ENCODE measurements at regions not wholly inside any gene's neighbourhood (a gene's known extent, or its start where the extent isn't known, plus 50 kb on each side); places are given as distances from the start of the nearest gene placed in this dataset.

DNA sequence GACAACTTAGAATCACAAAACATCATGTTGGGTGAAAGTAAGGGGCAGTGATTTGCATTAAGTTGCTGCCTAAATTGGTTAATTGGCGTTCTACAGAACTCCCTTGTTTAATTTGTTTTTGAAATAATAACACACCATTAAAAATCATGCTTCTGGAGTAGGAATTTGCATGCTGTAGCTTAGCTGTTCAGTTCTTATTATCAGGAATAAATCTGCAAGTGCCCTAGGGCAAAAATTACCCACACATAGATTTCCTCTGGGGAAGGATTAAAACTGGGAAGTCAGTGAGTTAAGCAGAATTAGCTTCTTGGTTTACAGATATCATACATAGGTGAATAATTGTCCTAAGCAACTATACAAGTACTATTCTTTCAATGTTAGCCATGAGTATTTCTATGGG lies 381.6 kb upstream of the NAALADL2 start:
- FAIRE-seq, result no peak
- H3K4me3 ChIP-seq (ENCODE audit: extremely low read depth in 1 of 4, insufficient read depth in 2 of 4, low read depth in 3 of 4, low read length in 4 of 4), result no peak overlapping the region

More for the DNA sequence above, 381.6 kb upstream of the NAALADL2 start:
- H3K14ac ChIP-seq (ENCODE audit: insufficient read length), result no peak overlapping the region
- H3K23ac ChIP-seq (ENCODE audit: insufficient read length), result no peak overlapping the region
- H3K36me3 ChIP-seq (ENCODE audit: control insufficient read depth in 2 of 4, insufficient read depth in 4 of 4, low read length in 3 of 4), result no peaks in the 10 kb centered on the region
- H3K23me2 ChIP-seq (ENCODE audit: low read depth, low read length), result no peaks in the 10 kb centered on the region
- H2AK5ac ChIP-seq (ENCODE audit: low read depth, low read length), result no peak overlapping the region
- no peak overlapping the region for H2BK20ac ChIP-seq (ENCODE audit: low read length)
- no peak overlapping the region for H2BK120ac ChIP-seq (replicated peaks; ENCODE audit: low read depth, low read length)
- no peak for TF ChIP-seq KDM4A (IDR thresholded peaks at IDR 0.05; ENCODE audit: low read depth, low read length, severe bottlenecking)
- TF ChIP-seq BRCA1 (IDR thresholded peaks at IDR 0.05; ENCODE audit: low read depth, low read length), result no peak
- no peak for TF ChIP-seq GTF2F1 (IDR thresholded peaks at IDR 0.05; ENCODE audit: borderline replicate concordance, low read depth, low read length)
- no peak for TF ChIP-seq POLR2AphosphoS5 (IDR thresholded peaks at IDR 0.05; ENCODE audit: low read depth, low read length)
- H3K4ac ChIP-seq (replicated peaks; ENCODE audit: insufficient read length, low read depth, low read length), result no peak overlapping the region
- H4K8ac ChIP-seq (ENCODE audit: extremely low read depth, insufficient read depth, low read length), result no peak overlapping the region
- no peaks in the 10 kb centered on the region for H3K27me3 ChIP-seq (replicated peaks in 1 of 4; ENCODE audit: control insufficient read depth in 3 of 4, extremely low read depth in 1 of 4, insufficient read depth in 3 of 4, low read length in 3 of 4)
- H3K4me2 ChIP-seq (ENCODE audit: insufficient read depth in 1 of 2, low read depth in 2 of 2, low read length in 2 of 2), result no peak overlapping the region
- H3K18ac ChIP-seq (ENCODE audit: extremely low read depth, low read length), result no peak overlapping the region
- no peaks in the 10 kb centered on the region for H3K79me2 ChIP-seq (ENCODE audit: control insufficient read depth in 1 of 2, insufficient read depth in 2 of 2, low read length in 2 of 2)
- H4K5ac ChIP-seq (ENCODE audit: insufficient read length, low read depth, low read length), result no peak overlapping the region
- POLR2A ChIA-PET (ENCODE audit: partially characterized antibody), result interaction anchor here (1.4 kb wide), 1 partner anchor 14 kb away, joined by 3 read pairs; no protein-coding TSS in a partner anchor
- no peak overlapping the region for H4K91ac ChIP-seq (replicated peaks; ENCODE audit: insufficient read length, low read length)
- H2BK5ac ChIP-seq (ENCODE audit: low read depth, low read length), result no peak overlapping the region
- WGBS, 2 experiments (ENCODE audit: extremely low coverage in 1 of 2, insufficient coverage in 1 of 2, insufficient read length in 1 of 2, insufficient replicate concordance in 2 of 2, low coverage in 1 of 2, low lambda C conversion rate in 2 of 2, missing lambda C conversion rate in 1 of 2), result 78% methylated on average over 1 of the region's 1 CpG; no CpG with 5 or more reads in 1 of the 2 experiments
- H3K27ac ChIP-seq (ENCODE audit: low read depth, low read length), result no peak overlapping the region
- H3K9ac ChIP-seq (replicated peaks in 1 of 4; ENCODE audit: extremely low read depth in 1 of 4, low read depth in 3 of 4, low read length in 3 of 4), result no peak overlapping the region
- no peaks in the 10 kb centered on the region for H3K9me3 ChIP-seq (ENCODE audit: insufficient read depth in 2 of 2, low read depth in 1 of 2, low read length in 1 of 2)
- no peak overlapping the region for H2BK12ac ChIP-seq (ENCODE audit: low read depth, low read length)
- no peak for DNase-seq (ENCODE audit: low read depth in 1 of 2, low spot score in 2 of 2)
- H3K79me1 ChIP-seq (ENCODE audit: low read depth, low read length), result no peaks in the 10 kb centered on the region
- no peak overlapping the region for H2BK15ac ChIP-seq (ENCODE audit: low read length)
- H3K56ac ChIP-seq (replicated peaks; ENCODE audit: insufficient read length, low read depth, low read length), result no peak overlapping the region
- H3K4me1 ChIP-seq (replicated peaks in 1 of 4; ENCODE audit: control insufficient read depth in 3 of 4, insufficient read depth in 4 of 4, low read length in 3 of 4), result no peaks in the 10 kb centered on the region
- CTCF ChIA-PET (ENCODE audit: partially characterized antibody), result interaction anchor here (1.0 kb wide), 1 partner anchor 336 kb away, joined by 3 read pairs; no protein-coding TSS in a partner anchor
- H4K20me1 ChIP-seq (replicated peaks in 1 of 2; ENCODE audit: control insufficient read depth in 1 of 2, insufficient read depth in 2 of 2, low read length in 2 of 2), result no peaks in the 10 kb centered on the region
- no peak overlapping the region for H2AFZ ChIP-seq (ENCODE audit: low read length)
